ENCODE measurements at regions not wholly inside any gene's neighbourhood (a gene's known extent, or its start where the extent isn't known, plus 50 kb on each side); places are given as distances from the start of the nearest gene placed in this dataset.

DNA sequence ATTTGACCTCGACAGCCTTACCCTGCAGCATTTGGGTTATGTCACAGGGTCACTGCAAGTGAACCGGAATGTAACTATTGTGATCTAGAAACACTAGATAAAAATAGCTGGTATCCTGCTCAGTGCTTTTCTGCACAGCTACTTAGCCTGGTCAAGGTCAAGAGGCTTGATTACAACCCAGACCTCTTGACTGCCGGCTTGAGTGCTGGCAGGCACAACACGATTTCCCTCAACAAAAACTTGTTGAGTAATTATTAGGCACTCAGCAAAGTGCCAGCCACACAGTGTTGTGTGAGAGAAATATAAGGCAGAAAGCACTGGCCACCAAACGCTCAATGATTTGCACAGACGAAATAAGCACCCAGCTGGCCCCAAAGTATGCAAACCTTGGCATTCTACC, 156.7 kb downstream of the NUAK1 start:
- ChIA-PET POLR2A (no interaction called here), CTCF (interaction anchor here (1.8 kb wide), 1 partner anchor 242 kb away, joined by 5 read pairs; no protein-coding TSS in a partner anchor)
- no peak overlapping the region for H3K4me3 ChIP-seq (ENCODE audit: low read depth, low read length)
- TF ChIP-seq, protein P1, sequence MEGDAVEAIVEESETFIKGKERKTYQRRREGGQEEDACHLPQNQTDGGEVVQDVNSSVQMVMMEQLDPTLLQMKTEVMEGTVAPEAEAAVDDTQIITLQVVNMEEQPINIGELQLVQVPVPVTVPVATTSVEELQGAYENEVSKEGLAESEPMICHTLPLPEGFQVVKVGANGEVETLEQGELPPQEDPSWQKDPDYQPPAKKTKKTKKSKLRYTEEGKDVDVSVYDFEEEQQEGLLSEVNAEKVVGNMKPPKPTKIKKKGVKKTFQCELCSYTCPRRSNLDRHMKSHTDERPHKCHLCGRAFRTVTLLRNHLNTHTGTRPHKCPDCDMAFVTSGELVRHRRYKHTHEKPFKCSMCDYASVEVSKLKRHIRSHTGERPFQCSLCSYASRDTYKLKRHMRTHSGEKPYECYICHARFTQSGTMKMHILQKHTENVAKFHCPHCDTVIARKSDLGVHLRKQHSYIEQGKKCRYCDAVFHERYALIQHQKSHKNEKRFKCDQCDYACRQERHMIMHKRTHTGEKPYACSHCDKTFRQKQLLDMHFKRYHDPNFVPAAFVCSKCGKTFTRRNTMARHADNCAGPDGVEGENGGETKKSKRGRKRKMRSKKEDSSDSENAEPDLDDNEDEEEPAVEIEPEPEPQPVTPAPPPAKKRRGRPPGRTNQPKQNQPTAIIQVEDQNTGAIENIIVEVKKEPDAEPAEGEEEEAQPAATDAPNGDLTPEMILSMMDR (IDR thresholded peaks at IDR 0.05; ENCODE audit: insufficient read depth, low read depth, low read length) = no peak
- DNase-seq (ENCODE audit: low read depth) = no peak
- H3K36me3 ChIP-seq (ENCODE audit: control insufficient read depth, insufficient read depth, low read length) = no peaks in the 10 kb centered on the region
- H3K27me3 ChIP-seq (ENCODE audit: control insufficient read depth, insufficient read depth, low read length) = no peaks in the 10 kb centered on the region

DNA sequence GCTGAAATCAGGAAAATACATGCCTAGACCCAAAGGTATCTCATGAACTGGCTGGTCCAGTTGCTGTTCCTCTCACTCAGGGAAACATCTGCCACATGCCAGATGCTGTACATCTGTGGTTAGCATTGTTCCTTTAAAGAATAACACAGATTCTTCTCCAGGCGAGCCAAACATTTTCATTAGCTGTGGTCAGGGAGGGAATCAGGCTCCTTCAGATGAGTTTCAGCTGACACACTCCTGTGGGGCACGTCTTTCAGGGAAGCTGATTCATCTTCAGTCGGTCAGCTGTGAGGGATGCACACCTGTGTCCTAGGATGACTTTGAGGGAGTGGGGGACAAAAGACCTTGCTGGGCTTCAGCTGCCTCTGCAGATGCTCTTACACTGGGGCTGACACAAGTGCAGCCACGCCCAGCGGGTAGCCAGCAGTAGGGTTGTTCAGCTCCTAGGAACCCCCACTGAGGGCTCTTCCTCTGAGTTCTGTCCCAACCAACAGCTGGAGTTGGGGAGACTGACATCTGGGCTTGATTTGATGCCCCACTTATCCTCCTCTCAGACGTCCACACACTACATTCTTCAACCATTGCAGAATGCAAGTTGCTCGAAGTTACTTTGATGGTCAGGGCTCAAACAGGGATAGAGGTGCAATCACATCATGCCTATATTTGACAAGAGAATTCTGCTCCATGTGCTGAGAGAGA, 155.0 kb downstream of the NUAK1 start:
- H3K27me3 ChIP-seq (ENCODE audit: control insufficient read depth, insufficient read depth, low read length) = no peaks in the 10 kb centered on the region
- H3K4me3 ChIP-seq (ENCODE audit: low read depth, low read length) = no peak overlapping the region
- peak; percentile 88 for DNase-seq (ENCODE audit: low read depth)
- TF ChIP-seq, protein P1 (IDR thresholded peaks at IDR 0.05; ENCODE audit: insufficient read depth, low read depth, low read length) = no peak
- no peaks in the 10 kb centered on the region for H3K36me3 ChIP-seq (ENCODE audit: control insufficient read depth, insufficient read depth, low read length)
- POLR2A ChIA-PET = interaction anchor here (0.6 to 0.9 kb wide), 4 partner anchors 10 to 150 kb away, joined by 3 read pairs; no protein-coding TSS in a partner anchor
- CTCF ChIA-PET = interaction anchor here (0.9 to 1.8 kb wide), 4 partner anchors 46 to 277 kb away, joined by 3 to 8 read pairs (median 4); no protein-coding TSS in a partner anchor

DNA sequence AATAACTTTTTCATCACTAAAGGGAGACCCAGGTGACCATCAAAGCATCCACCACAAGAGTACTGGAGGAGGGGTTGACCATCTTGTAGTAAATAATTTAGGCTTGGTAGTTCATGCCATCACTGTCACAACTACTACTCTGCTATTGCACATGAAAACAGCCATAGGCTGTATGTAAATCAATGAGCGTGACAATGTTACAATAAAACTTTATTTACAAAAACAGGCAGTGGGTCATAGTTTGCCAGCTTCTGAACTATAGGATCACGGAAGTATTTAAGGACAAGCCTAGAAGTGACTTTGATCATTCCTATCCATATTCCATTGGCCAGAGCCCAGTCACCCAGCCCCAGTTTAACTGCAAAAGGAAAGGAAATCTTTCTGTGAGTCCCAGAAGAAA, 153.4 kb downstream of the NUAK1 start:
- Histone ChIP-seq H3K27me3 (ENCODE audit: control insufficient read depth, insufficient read depth, low read length) (no peaks in the 10 kb centered on the region), H3K36me3 (ENCODE audit: control insufficient read depth, insufficient read depth, low read length) (no peaks in the 10 kb centered on the region), H3K4me3 (ENCODE audit: low read depth, low read length) (no peak overlapping the region)
- DNase-seq (ENCODE audit: low read depth) = no peak
- POLR2A ChIA-PET = no interaction called here
- TF ChIP-seq, protein P1 (IDR thresholded peaks at IDR 0.05; ENCODE audit: insufficient read depth, low read depth, low read length) = no peak
- CTCF ChIA-PET = interaction anchor here (0.5 kb wide), 1 partner anchor 487 kb away, joined by 4 read pairs; no protein-coding TSS in a partner anchor

DNA sequence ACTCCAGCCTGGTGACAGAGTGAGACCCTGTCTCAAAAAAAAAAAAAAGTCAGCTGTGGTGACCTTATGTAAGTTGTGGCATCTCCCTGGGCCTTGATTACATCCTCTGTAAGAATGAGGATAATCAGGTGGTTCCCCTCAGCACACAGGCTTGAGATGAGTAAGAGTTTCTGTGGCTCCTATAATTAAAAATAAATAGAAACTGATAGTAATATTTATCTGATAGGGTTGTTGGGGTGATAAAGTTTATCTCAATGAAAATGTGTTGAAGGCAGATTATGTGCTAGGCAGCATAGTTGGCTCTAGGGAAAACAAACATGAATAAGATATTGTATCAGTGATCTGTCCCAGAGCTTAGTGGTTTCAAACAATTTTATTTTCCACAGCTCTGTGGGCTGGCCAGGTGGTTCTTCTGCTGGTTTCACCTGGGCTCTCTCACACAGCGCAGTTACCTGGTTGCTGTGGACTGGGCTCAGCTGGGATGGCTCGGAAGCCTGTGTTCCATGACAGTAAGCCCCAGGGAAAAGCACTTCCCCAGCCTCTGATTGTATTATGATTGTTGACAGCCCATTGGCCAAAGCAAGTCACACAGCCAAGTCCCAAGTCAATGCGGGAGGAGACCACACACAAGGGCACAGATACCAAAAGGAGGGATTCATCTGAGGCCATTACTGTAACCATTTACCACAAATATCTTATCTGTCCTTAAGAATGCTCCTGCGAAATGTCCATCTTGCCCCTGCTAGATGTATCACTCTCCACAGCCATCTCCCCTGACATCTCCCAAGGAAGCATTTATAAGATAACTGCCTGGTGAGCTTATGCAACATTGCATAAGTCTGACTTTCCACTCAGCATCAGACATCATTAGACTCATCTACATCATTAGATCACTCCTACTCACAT, 151.7 kb downstream of the NUAK1 start:
- TF ChIP-seq, protein P1 (IDR thresholded peaks at IDR 0.05; ENCODE audit: insufficient read depth, low read depth, low read length) = no peak
- ChIA-PET POLR2A (interaction anchor here (0.7 kb wide), 1 partner anchor 53 kb away, joined by 3 read pairs; no protein-coding TSS in a partner anchor), CTCF (interaction anchor here (0.6 to 1.1 kb wide), 3 partner anchors 9 to 566 kb away, joined by 3 read pairs; no protein-coding TSS in a partner anchor)
- Histone ChIP-seq H3K36me3 (ENCODE audit: control insufficient read depth, insufficient read depth, low read length) (no peaks in the 10 kb centered on the region), H3K4me3 (ENCODE audit: low read depth, low read length) (no peak overlapping the region), H3K27me3 (ENCODE audit: control insufficient read depth, insufficient read depth, low read length) (no peaks in the 10 kb centered on the region)
- DNase-seq (ENCODE audit: low read depth) = peak; percentile 88

DNA sequence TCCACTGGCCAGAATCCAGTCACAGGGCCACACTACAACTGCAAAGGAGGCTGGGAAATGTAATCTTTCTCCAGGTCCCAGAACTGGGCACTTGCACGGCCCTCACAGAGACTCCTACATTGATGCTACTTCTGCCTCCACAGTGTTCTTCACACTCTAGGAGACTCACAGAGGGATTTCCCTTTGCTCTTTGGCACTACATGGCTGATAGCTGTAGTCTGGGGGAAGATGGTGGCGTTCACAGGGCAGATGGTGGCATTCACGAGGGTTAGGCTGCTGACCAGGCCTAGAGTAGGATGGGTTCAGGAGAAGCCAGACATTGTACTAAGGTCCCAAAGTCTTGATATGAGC, 151.1 kb downstream of the NUAK1 start:
- no peak for DNase-seq (ENCODE audit: low read depth)
- ChIA-PET CTCF (interaction anchor here (1.0 to 1.1 kb wide), 2 partner anchors 8 to 567 kb away, joined by 3 read pairs; no protein-coding TSS in a partner anchor), POLR2A (no interaction called here)
- Histone ChIP-seq H3K27me3 (ENCODE audit: control insufficient read depth, insufficient read depth, low read length) (no peaks in the 10 kb centered on the region), H3K4me3 (ENCODE audit: low read depth, low read length) (no peak overlapping the region), H3K36me3 (ENCODE audit: control insufficient read depth, insufficient read depth, low read length) (no peaks in the 10 kb centered on the region)
- TF ChIP-seq, protein P1 (IDR thresholded peaks at IDR 0.05; ENCODE audit: insufficient read depth, low read depth, low read length) = no peak
